Activated CD4-positive, alpha-beta T cell treated with anti-CD3 and anti-CD28 coated beads for 36 hours (primary cell): ENCODE measurements at regions not wholly inside any gene's neighbourhood (a gene's known extent, or its start where the extent isn't known, plus 50 kb on each side); places are given as distances from the start of the nearest gene placed in this dataset.

Experiments
- ATAC-seq: fragments of 200-7000 bp; cut with Tn5 transposase; one replicate; pipeline ENCODE4 v1.10.0; 2021; ENCODE audit warnings: mild to moderate bottlenecking, moderate library complexity
- CTCF ChIA-PET: fragments of 350-600 bp; sonication (Branson Sonifier 250); formaldehyde crosslinking; loops from one replicate; lab custom pipeline; 2021; ENCODE audit warnings: antibody characterized with exemption; lab: Charles Lee
- POLR2A ChIA-PET: fragments of 350-600 bp; sonication (Branson Sonifier 250); formaldehyde crosslinking; loops from one replicate; lab custom pipeline; 2021; ENCODE audit warnings: antibody characterized with exemption, inconsistent platforms; lab: Charles Lee
- DNase-seq: peaks from one replicate; pipeline ENCODE4 v3.0.0-alpha.2; 2020
- H3K27ac Mint-ChIP-seq: one replicate; pipeline ENCODE4 v1.8.0; 2021; ENCODE audit warnings: mixed read lengths
- H3K27me3 Mint-ChIP-seq: one replicate; pipeline ENCODE4 v1.8.0; 2021; ENCODE audit warnings: mixed read lengths
- H3K36me3 Mint-ChIP-seq: one replicate; pipeline ENCODE4 v1.8.0; 2021; ENCODE audit warnings: low read depth, mixed read lengths
- H3K4me1 Mint-ChIP-seq: one replicate; pipeline ENCODE4 v1.8.0; 2021; ENCODE audit warnings: mixed read lengths
- H3K4me3 Mint-ChIP-seq: one replicate; pipeline ENCODE4 v1.8.0; 2021; ENCODE audit warnings: mild to moderate bottlenecking, moderate library complexity, mixed read lengths
- H3K9me3 Mint-ChIP-seq: one replicate; pipeline ENCODE4 v1.8.0; 2021; ENCODE audit warnings: low read depth, mixed read lengths
- intact Hi-C, 2 experiments: fragments of 100-400 bp; cut with DNase I in 1 of 2; cut with micrococcal nuclease in 1 of 2; formaldehyde crosslinking; loops; one replicate each; pipeline versions ENCODE4 v1.14.2 to v1.15.1; 2022 to 2024; cut with DNase I, micrococcal nuclease

- intact Hi-C loops = no loop called here
- peak; percentile 54 for DNase-seq
- H3K4me3 Mint-ChIP-seq = no peak overlapping the region
These were observed 239.0 kb downstream of the SYK start for GRCh38 chr9:91040371-91041215.

GRCh38 chr9:91042024-91042423 is 240.4 kb downstream of the SYK start:
- Mint-ChIP-seq H3K4me1 (peaks cover 60% of the 10 kb centered on the region), H3K27ac (peak overlapping the region; percentile 5), H3K4me3 (no peak overlapping the region), H3K27me3 (peaks cover 31% of the 10 kb centered on the region), H3K36me3 (peaks cover 4% of the 10 kb centered on the region), H3K9me3 (no peaks in the 10 kb centered on the region)
- DNase-seq (no peak), ATAC-seq (no peak)
- CTCF ChIA-PET = interaction anchor here (0.6 to 1.1 kb wide), 3 partner anchors 47 to 131 kb away, joined by 3 to 5 read pairs (median 3); no protein-coding TSS in a partner anchor
- intact Hi-C loops = no loop called here
- POLR2A ChIA-PET = no interaction called here

More at GRCh38 chr9:91040371-91041215, 239.0 kb downstream of the SYK start:
- peak overlapping the region; percentile 75 for H3K27ac Mint-ChIP-seq
- H3K9me3 Mint-ChIP-seq = no peaks in the 10 kb centered on the region
- peaks cover 60% of the 10 kb centered on the region for H3K4me1 Mint-ChIP-seq
- H3K36me3 Mint-ChIP-seq = peaks cover 4% of the 10 kb centered on the region
- peaks cover 33% of the 10 kb centered on the region for H3K27me3 Mint-ChIP-seq
- CTCF ChIA-PET = interaction anchor here (0.6 to 1.4 kb wide), 2 partner anchors 31 to 500 kb away, joined by 3 read pairs; no protein-coding TSS in a partner anchor
- ATAC-seq = no peak
- POLR2A ChIA-PET = interaction anchor here (0.7 kb wide), 1 partner anchor 396 kb away, joined by 5 read pairs; no protein-coding TSS in a partner anchor

DNA sequence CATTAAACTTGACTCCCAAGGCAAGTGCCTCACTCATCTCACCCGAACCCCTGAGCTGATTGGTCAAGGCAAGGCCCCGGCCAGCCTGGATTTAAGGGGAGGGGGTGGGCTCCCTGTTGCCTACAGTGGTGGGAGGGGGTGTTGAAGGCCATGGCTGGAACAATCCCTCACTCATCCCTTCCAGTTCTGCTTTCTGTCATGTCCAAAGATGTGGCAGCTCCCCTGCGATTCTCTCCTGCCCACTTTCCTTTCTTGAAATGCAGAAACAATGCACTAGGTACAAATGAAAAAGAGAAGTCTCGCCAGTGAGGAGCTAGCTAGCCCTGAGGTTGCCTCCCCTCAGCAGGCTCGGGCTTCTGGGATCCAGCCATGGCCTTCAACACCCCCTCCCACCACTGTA is 240.9 kb downstream of the SYK start:
- DNase-seq = no peak
- H3K4me3 Mint-ChIP-seq = no peak overlapping the region
- ChIA-PET POLR2A (no interaction called here), CTCF (interaction anchor here (0.6 to 1.1 kb wide), 3 partner anchors 47 to 131 kb away, joined by 3 to 5 read pairs (median 3); no protein-coding TSS in a partner anchor)
- H3K4me1 Mint-ChIP-seq = peaks cover 60% of the 10 kb centered on the region
- H3K9me3 Mint-ChIP-seq = no peaks in the 10 kb centered on the region
- peaks cover 4% of the 10 kb centered on the region for H3K36me3 Mint-ChIP-seq
- intact Hi-C loops = no loop called here
- no peak for ATAC-seq
- no peak overlapping the region for H3K27ac Mint-ChIP-seq
- H3K27me3 Mint-ChIP-seq = peaks cover 31% of the 10 kb centered on the region

GRCh38 chr9:91043056-91043810 is 241.6 kb downstream of the SYK start:
- peaks cover 60% of the 10 kb centered on the region for H3K4me1 Mint-ChIP-seq
- H3K4me3 Mint-ChIP-seq = no peak overlapping the region
- intact Hi-C loops = no loop called here
- peaks cover 31% of the 10 kb centered on the region for H3K27me3 Mint-ChIP-seq
- CTCF ChIA-PET = interaction anchor here (1.1 kb wide), 1 partner anchor 9 kb away, joined by 3 read pairs; no protein-coding TSS in a partner anchor
- DNase-seq = no peak
- no peaks in the 10 kb centered on the region for H3K9me3 Mint-ChIP-seq
- no peak for ATAC-seq
- POLR2A ChIA-PET = interaction anchor here (1.3 kb wide), 1 partner anchor 29 kb away, joined by 3 read pairs; no protein-coding TSS in a partner anchor
- peak overlapping the region; percentile 27 for H3K27ac Mint-ChIP-seq
- H3K36me3 Mint-ChIP-seq = peaks cover 4% of the 10 kb centered on the region

GRCh38 chr9:91043811-91044175 is 242.2 kb downstream of the SYK start:
- intact Hi-C loops = no loop called here
- Mint-ChIP-seq H3K4me1 (peaks cover 60% of the 10 kb centered on the region), H3K36me3 (peaks cover 4% of the 10 kb centered on the region), H3K9me3 (no peaks in the 10 kb centered on the region), H3K27me3 (peaks cover 28% of the 10 kb centered on the region), H3K27ac (no peak overlapping the region), H3K4me3 (no peak overlapping the region)
- DNase-seq (no peak), ATAC-seq (no peak)
- POLR2A ChIA-PET = interaction anchor here (1.3 kb wide), 1 partner anchor 28 kb away, joined by 3 read pairs; no protein-coding TSS in a partner anchor
- CTCF ChIA-PET = interaction anchor here (1.1 kb wide), 1 partner anchor 10 kb away, joined by 3 read pairs; no protein-coding TSS in a partner anchor

- intact Hi-C loops = no loop called here
- POLR2A ChIA-PET = interaction anchor here (1.3 to 1.4 kb wide), 2 partner anchors 27 to 56 kb away, joined by 3 to 4 read pairs; no protein-coding TSS in a partner anchor
- H3K9me3 Mint-ChIP-seq = no peaks in the 10 kb centered on the region
- H3K27me3 Mint-ChIP-seq = peaks cover 28% of the 10 kb centered on the region
- DNase-seq (no peak), ATAC-seq (no peak)
- H3K4me1 Mint-ChIP-seq = peaks cover 65% of the 10 kb centered on the region
- peaks cover 4% of the 10 kb centered on the region for H3K36me3 Mint-ChIP-seq
- H3K4me3 Mint-ChIP-seq = no peak overlapping the region
- no peak overlapping the region for H3K27ac Mint-ChIP-seq
- CTCF ChIA-PET = interaction anchor here (1.1 kb wide), 1 partner anchor 11 kb away, joined by 3 read pairs; no protein-coding TSS in a partner anchor
These were observed 242.7 kb downstream of the SYK start for GRCh38 chr9:91044354-91044753.

DNA sequence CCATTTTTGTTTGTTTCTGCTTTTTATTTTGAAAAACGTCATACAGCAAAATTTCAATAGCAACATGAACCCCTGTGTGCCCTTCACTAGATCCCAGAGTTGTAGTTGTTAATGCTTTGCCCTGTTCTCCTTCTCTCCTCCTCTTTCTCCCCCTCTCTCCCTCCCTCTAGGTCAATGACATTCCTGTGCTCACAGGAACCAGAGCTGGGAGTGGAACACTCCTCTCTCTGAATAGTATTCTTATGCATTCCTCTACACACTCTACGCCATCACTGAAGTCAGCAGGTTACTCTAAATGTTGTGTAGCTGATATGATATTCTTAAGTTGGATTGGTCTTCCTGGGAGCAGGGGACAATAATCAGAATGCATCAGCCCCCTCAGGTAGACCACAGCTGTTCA is 243.4 kb downstream of the SYK start:
- H3K4me1 Mint-ChIP-seq = peaks cover 67% of the 10 kb centered on the region
- no peak overlapping the region for H3K27ac Mint-ChIP-seq
- no peak overlapping the region for H3K4me3 Mint-ChIP-seq
- ChIA-PET CTCF (interaction anchor here (0.6 to 1.2 kb wide), 4 partner anchors 15 to 312 kb away, joined by 3 to 4 read pairs (median 3); no protein-coding TSS in a partner anchor), POLR2A (interaction anchor here (1.4 kb wide), 1 partner anchor 55 kb away, joined by 4 read pairs; no protein-coding TSS in a partner anchor)
- no peaks in the 10 kb centered on the region for H3K9me3 Mint-ChIP-seq
- intact Hi-C loops = no loop called here
- ATAC-seq (no peak), DNase-seq (no peak)
- H3K27me3 Mint-ChIP-seq = peaks cover 28% of the 10 kb centered on the region
- peaks cover 4% of the 10 kb centered on the region for H3K36me3 Mint-ChIP-seq

GRCh38 chr9:91047529-91047928 is 245.9 kb downstream of the SYK start:
- peaks cover 77% of the 10 kb centered on the region for H3K4me1 Mint-ChIP-seq
- peak overlapping the region; percentile 46 for H3K4me3 Mint-ChIP-seq
- no peaks in the 10 kb centered on the region for H3K9me3 Mint-ChIP-seq
- ChIA-PET POLR2A (no interaction called here), CTCF (no interaction called here)
- peak; percentile 82 for DNase-seq
- no peaks in the 10 kb centered on the region for H3K36me3 Mint-ChIP-seq
- H3K27me3 Mint-ChIP-seq = peaks cover 25% of the 10 kb centered on the region
- ATAC-seq = peak; percentile 82
- intact Hi-C loops = loop anchor here (1.0 kb wide), 6 partner anchors 53 to 312 kb away; no protein-coding TSS in a partner anchor
- H3K27ac Mint-ChIP-seq = peak overlapping the region; percentile 96

GRCh38 chr9:91047993-91048607 is 246.5 kb downstream of the SYK start:
- peaks cover 82% of the 10 kb centered on the region for H3K4me1 Mint-ChIP-seq
- DNase-seq (peak; percentile 75), ATAC-seq (peak; percentile 83)
- intact Hi-C loops = loop anchor here (1.0 to 2.0 kb wide), 11 partner anchors 23 to 375 kb away; partner anchors contain the start of gene NFIL3 (in 1 of the 2)
- peaks cover 4% of the 10 kb centered on the region for H3K9me3 Mint-ChIP-seq
- POLR2A ChIA-PET = no interaction called here
- H3K27ac Mint-ChIP-seq = peak overlapping the region; percentile 96
- peaks cover 2% of the 10 kb centered on the region for H3K36me3 Mint-ChIP-seq
- peaks cover 23% of the 10 kb centered on the region for H3K27me3 Mint-ChIP-seq
- CTCF ChIA-PET = no interaction called here
- H3K4me3 Mint-ChIP-seq = peak overlapping the region; percentile 46

- Mint-ChIP-seq H3K4me1 (peaks cover 85% of the 10 kb centered on the region), H3K36me3 (peaks cover 2% of the 10 kb centered on the region), H3K9me3 (peaks cover 4% of the 10 kb centered on the region), H3K4me3 (no peak overlapping the region), H3K27ac (peak overlapping the region; percentile 96), H3K27me3 (peaks cover 19% of the 10 kb centered on the region)
- ATAC-seq = no peak
- CTCF ChIA-PET = interaction anchor here (0.6 to 1.7 kb wide), 3 partner anchors 23 to 377 kb away, joined by 3 to 4 read pairs (median 4); no protein-coding TSS in a partner anchor
- no peak for DNase-seq
- POLR2A ChIA-PET = interaction anchor here (0.8 to 1.0 kb wide), 2 partner anchors 51 to 377 kb away, joined by 4 read pairs; no protein-coding TSS in a partner anchor
- intact Hi-C loops = loop anchor here (1.0 to 2.0 kb wide), 9 partner anchors 23 to 374 kb away; partner anchors contain the start of gene NFIL3 (in 1 of the 2)
These were observed 247.1 kb downstream of the SYK start for GRCh38 chr9:91048749-91049148.
